ENCODE measurements at regions not wholly inside any gene's neighbourhood (a gene's known extent, or its start where the extent isn't known, plus 50 kb on each side); places are given as distances from the start of the nearest gene placed in this dataset.

DNA sequence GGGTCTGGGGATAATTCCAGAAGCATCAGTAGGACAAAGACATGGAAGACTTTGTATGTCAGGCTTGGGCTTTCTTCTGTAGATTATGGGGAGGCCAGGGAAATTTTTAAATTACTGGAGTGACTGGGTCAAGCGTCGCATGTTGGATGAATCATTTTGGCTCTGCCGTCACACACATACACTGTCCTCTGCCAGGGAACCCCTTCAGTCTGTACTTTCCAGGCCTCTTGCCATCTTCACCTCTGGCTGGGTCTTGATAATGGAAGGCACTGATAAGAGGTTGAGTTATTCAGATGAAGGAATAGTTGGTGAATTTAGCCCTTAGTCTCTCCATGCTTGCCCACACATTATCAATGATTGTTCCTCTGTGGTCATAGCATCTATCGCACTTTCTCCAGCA is 895.1 kb upstream of the CELF4 start:
- no peaks in the 10 kb centered on the region for H3K9me3 ChIP-seq
- no peak overlapping the region for H3K4me3 ChIP-seq
- no peaks in the 10 kb centered on the region for H3K27me3 ChIP-seq
- TF ChIP-seq POLR2A (IDR thresholded peaks at IDR 0.05) = no peak
- TF ChIP-seq, protein P1, sequence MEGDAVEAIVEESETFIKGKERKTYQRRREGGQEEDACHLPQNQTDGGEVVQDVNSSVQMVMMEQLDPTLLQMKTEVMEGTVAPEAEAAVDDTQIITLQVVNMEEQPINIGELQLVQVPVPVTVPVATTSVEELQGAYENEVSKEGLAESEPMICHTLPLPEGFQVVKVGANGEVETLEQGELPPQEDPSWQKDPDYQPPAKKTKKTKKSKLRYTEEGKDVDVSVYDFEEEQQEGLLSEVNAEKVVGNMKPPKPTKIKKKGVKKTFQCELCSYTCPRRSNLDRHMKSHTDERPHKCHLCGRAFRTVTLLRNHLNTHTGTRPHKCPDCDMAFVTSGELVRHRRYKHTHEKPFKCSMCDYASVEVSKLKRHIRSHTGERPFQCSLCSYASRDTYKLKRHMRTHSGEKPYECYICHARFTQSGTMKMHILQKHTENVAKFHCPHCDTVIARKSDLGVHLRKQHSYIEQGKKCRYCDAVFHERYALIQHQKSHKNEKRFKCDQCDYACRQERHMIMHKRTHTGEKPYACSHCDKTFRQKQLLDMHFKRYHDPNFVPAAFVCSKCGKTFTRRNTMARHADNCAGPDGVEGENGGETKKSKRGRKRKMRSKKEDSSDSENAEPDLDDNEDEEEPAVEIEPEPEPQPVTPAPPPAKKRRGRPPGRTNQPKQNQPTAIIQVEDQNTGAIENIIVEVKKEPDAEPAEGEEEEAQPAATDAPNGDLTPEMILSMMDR (IDR thresholded peaks at IDR 0.05) = no peak
- no peak for TF ChIP-seq EP300 (IDR thresholded peaks at IDR 0.05)
- no peaks in the 10 kb centered on the region for H3K4me1 ChIP-seq (ENCODE audit: insufficient read depth)
- intact Hi-C loops (cut with DNase I) = no loop called here
- 89 to 93% (median 89%) methylated on average over 4 of the region's 4 CpGs for WGBS, 3 donors
- DNase-seq = no peak
- H3K27ac ChIP-seq = no peak overlapping the region
- H3K36me3 ChIP-seq = no peaks in the 10 kb centered on the region

DNA sequence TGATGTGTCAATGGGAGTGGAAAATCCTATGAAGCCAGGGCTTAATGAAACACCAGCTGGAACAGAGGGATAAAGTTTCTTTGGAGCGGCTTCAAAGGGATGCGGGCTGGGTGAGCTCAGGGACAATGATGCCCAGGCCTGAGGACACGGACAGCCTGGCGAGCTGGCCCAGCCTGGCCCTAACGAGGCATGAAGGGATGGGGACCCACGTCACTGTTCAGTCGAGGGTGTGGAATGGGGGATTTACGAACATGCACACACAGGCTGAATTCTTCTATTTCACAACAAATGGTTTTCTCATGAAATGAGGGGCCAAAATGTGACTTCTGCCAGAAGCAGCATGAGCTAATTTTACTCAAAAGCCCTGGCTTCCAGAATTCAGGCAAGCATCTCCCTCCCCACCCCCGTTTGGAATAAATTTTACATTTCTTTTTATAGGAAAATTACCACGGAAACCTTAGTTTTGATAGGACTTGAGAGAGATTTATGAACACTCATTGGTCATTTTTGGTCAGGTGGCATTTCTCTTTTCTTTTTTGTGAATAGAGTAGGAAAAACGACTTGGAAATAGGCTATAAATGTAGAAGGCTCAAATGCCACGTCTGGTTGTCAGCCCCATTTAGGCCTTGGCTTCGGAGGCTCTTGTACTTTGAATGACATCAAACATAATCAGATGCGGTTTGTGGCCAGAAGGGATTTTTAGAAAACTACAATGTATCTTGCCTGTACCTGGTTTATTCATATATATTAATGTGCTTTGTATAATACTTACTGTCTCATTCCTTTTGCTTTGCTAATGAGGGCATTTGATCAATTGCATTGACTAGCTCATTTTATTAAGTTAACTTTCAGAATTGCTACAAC is 893.8 kb upstream of the CELF4 start:
- no peaks in the 10 kb centered on the region for H3K36me3 ChIP-seq
- H3K27ac ChIP-seq = no peak overlapping the region
- H3K4me1 ChIP-seq (ENCODE audit: insufficient read depth) = no peaks in the 10 kb centered on the region
- H3K4me3 ChIP-seq = no peak overlapping the region
- no peak for DNase-seq
- H3K9me3 ChIP-seq = no peaks in the 10 kb centered on the region
- no peaks in the 10 kb centered on the region for H3K27me3 ChIP-seq
- 65 to 75% (median 67%) methylated on average over 14 of the region's 14 CpGs for WGBS, 3 donors
- TF ChIP-seq POLR2A (IDR thresholded peaks at IDR 0.05) (no peak), EP300 (IDR thresholded peaks at IDR 0.05) (no peak)
- TF ChIP-seq, protein P1 (IDR thresholded peaks at IDR 0.05) = no peak
- intact Hi-C loops (cut with DNase I) = no loop called here

DNA sequence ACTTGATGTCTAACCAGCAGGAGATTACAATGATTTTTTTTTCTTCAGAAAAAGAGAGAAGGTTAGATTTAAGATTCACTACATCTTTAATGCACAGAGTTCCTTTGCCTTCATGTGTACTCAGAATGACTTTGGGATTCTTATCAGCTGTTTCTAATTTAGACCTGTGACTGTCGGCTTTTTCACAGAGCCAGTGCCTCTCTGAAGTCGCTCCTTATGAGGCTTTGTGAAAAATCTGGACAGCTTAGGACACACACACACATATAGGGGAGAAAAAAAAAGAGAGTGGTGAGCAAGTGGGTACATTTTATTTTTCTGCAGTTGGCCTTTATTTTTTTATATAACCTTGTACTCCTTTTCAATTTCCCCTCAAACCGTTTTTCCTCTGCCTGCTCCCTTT is 893.1 kb upstream of the CELF4 start:
- H3K9me3 ChIP-seq = no peaks in the 10 kb centered on the region
- H3K27me3 ChIP-seq = no peaks in the 10 kb centered on the region
- no peaks in the 10 kb centered on the region for H3K4me1 ChIP-seq (ENCODE audit: insufficient read depth)
- no peak for DNase-seq
- WGBS, 3 donors = 46 to 64% (median 64%) methylated on average over 3 of the region's 3 CpGs
- intact Hi-C loops (cut with DNase I) = no loop called here
- H3K36me3 ChIP-seq = no peaks in the 10 kb centered on the region
- no peak overlapping the region for H3K4me3 ChIP-seq
- H3K27ac ChIP-seq = no peak overlapping the region
- no peak for TF ChIP-seq POLR2A (IDR thresholded peaks at IDR 0.05)

DNA sequence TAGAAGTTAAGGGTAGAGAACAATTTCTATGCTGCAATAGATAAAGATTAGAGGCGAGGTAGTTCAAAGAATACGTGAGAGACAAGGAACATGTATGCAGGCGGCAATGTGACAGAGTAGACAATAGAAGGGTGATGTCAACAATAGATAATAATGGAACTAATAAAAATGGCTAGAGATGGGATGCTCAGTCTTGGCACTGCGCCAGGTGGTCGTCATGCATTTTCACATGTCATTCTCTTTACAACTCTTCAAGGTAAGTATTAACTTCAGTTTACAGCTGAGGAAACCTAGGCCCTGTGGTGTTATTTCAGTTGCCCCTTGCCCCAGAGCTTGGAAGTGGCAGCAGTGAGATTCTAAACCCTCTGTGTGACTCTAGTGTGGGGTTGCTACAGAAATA is 890.7 kb upstream of the CELF4 start:
- Histone ChIP-seq H3K4me3 (no peak overlapping the region), H3K4me1 (ENCODE audit: insufficient read depth) (no peaks in the 10 kb centered on the region), H3K27ac (no peak overlapping the region), H3K9me3 (no peaks in the 10 kb centered on the region), H3K27me3 (no peaks in the 10 kb centered on the region), H3K36me3 (no peaks in the 10 kb centered on the region)
- intact Hi-C loops (cut with DNase I) = no loop called here
- TF ChIP-seq EP300 (IDR thresholded peaks at IDR 0.05) (no peak), POLR2A (IDR thresholded peaks at IDR 0.05) (no peak)
- TF ChIP-seq, protein P1 (IDR thresholded peaks at IDR 0.05) = no peak
- WGBS, 3 donors = 77 to 80% (median 78%) methylated on average over 5 of the region's 5 CpGs
- DNase-seq = no peak

DNA sequence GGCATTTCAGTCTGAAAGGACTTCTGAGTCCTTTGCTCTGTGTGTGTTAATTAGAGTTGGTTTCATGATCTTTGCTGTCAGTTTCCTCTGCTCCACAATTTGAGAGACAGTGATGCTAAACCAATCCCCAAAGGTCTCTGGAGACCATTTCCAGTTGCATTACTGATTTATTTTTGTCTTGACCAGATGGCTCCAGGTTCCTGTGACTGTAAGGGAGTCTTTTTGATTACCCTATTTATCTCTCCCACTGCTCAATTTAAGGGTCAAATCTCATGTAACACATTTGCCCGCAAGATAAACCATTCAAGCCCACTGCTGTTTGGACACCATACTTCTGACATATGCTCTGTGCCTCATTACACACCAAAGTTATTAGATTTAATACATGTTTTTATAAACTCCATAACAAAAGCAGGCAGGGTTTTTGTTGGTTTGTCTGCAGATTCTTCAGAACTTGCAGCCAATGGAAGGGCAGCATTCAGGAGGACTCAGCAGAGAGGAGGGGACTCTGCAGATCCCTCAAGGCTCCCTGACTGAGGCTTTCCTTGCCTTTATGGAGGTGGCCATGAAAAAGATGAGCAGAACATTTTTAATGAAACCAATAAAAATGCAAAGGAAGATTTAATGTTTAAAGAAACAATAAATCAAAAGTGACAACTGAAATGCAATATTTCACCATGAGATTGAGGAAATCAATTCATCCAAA is 889.3 kb upstream of the CELF4 start:
- H3K4me1 ChIP-seq (ENCODE audit: insufficient read depth) = no peaks in the 10 kb centered on the region
- no peak for DNase-seq
- no peaks in the 10 kb centered on the region for H3K9me3 ChIP-seq
- no peak overlapping the region for H3K4me3 ChIP-seq
- intact Hi-C loops (cut with DNase I) = no loop called here
- no peak overlapping the region for H3K27ac ChIP-seq
- TF ChIP-seq, protein P1 (IDR thresholded peaks at IDR 0.05) = no peak
- TF ChIP-seq EP300 (IDR thresholded peaks at IDR 0.05) (no peak), POLR2A (IDR thresholded peaks at IDR 0.05) (no peak)
- no peaks in the 10 kb centered on the region for H3K27me3 ChIP-seq
- H3K36me3 ChIP-seq = no peaks in the 10 kb centered on the region
- 76 to 97% (median 87%) methylated on average over 1 of the region's 1 CpG for WGBS, 3 donors

All from ovary (tissue), 7 donors.